HG02852 (cell line): ENCODE measurements at regions not wholly inside any gene's neighbourhood (a gene's known extent, or its start where the extent isn't known, plus 50 kb on each side); places are given as distances from the start of the nearest gene placed in this dataset.

ENCODE experiments used
- ATAC-seq: cut with Tn5 transposase; IDR thresholded peaks from one replicate; pipeline ENCODE4 v1.9.1; 2021; ENCODE audit warnings: mild to moderate bottlenecking, moderate library complexity; ENCODE audit not compliant: unreplicated experiment

GRCh38 chr4:127080141-127080540 is 552.6 kb upstream of the INTU start:
- ATAC-seq: no peak

DNA sequence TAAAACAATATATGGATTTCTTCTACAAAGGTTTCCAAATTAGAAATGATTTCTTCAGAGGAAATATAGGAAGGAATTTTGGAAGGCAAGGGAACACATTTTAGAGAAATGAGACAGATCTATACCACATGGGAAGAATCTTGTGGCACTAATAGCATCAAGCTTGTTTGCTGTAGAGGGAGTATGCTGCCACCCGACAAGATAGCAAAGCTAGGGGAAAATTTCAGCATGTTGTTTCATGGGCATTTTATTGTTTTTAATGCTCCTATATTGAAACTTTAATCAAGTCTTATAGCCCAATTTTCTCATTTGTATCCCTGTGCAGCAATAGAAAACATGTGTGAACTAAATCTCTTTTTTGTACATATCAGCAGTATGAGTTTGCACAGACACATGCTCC is 551.7 kb upstream of the INTU start:
- ATAC-seq: no peak

- no peak for ATAC-seq
Observed at GRCh38 chr4:127082986-127083385, 549.8 kb upstream of the INTU start.

DNA sequence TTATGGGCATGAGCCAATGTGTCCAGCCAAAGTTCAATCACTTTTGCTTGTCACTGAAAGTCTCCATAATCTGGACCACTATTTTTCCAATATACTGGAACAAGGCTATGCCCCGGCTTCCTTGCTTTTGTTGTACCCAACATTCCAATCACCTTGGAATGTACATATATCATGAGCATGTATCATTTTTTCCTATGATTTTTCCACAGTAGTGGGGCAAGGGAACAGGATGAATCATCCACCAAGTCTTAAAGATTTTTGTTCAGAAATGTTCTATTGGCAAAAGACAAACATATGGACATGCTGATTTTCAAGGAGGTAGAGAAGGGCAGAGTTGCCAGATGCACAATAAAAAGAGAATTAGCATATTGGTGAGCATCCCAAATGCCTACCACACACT is 548.1 kb upstream of the INTU start:
- ATAC-seq: no peak

- no peak for ATAC-seq
Observed at GRCh38 chr4:127097061-127097460, 535.7 kb upstream of the INTU start.

- ATAC-seq: no peak
Observed at GRCh38 chr4:127102361-127102760, 530.4 kb upstream of the INTU start.

DNA sequence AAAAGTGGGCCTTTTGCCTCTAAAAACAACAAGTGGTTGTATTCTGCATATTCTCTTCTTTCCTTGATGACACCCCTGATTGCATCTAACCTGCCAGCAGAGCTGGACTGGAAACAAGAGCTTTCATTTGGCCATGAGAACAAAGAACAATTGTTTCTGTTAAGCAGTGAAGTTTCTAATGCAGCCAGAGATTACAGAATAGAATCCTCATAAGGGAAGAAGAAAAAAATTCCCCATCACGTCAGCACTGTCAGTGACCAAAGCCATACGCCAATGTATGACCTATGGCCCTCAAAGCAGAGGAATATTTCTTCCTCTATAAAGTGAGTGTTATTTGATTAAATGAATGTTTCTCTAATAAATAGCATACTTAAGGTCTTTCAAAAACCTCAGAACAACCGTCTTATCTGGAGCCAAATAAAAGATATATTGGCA is 529.1 kb upstream of the INTU start:
- ATAC-seq: no peak

GRCh38 chr4:127113844-127114362 is 518.9 kb upstream of the INTU start:
- no peak for ATAC-seq

GRCh38 chr4:127118681-127119080 is 514.1 kb upstream of the INTU start:
- no peak for ATAC-seq

GRCh38 chr4:127120441-127121090 is 512.2 kb upstream of the INTU start:
- ATAC-seq: no peak

- no peak for ATAC-seq
Observed at GRCh38 chr4:127124919-127125318, 507.8 kb upstream of the INTU start.

- no peak for ATAC-seq
Observed at GRCh38 chr4:127126718-127127117, 506.0 kb upstream of the INTU start.

DNA sequence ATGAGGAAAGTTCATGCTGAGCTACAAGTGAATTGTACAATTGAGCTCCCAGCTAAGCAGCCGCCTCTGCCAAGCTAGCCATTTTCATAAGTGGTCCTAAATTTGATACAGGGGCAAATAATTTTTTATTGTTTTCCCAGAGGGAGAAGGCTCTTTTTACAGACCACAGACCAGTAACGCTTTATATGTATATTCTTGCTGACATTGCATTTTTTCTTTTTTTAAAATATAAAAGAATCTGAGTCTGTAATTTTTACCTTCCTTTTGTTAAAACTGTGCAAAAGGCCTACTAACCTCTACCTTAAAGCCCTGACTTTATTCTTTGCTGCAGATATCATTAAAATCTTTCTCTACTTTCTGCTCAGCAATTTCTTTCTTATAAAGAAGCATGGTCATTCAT is 501.2 kb upstream of the INTU start:
- no peak for ATAC-seq

GRCh38 chr4:127134490-127134889 is 498.3 kb upstream of the INTU start:
- ATAC-seq: no peak

- no peak for ATAC-seq
Observed at GRCh38 chr4:127138586-127138985, 494.2 kb upstream of the INTU start.

- ATAC-seq: no peak
Observed at GRCh38 chr4:127139788-127140286, 492.9 kb upstream of the INTU start.

DNA sequence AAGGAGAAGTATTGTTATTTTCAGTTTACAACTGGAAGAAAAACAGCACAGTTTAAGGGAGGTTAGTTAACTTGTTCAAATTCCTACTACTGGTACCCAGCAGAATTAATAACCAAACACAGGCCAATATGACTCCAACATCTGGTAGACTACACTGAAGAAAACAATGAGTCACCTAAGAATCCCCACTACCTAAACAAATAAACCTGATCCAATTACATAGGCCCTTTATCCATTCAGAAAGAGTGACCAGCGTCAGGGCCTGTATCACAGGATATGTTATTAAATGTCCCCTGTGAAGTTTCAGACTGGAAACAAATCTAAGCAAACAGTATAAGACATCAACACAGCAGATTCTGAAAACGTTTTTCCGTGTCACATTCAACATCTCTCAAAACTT is 492.5 kb upstream of the INTU start:
- ATAC-seq: no peak

GRCh38 chr4:127141856-127142255 is 490.9 kb upstream of the INTU start:
- no peak for ATAC-seq

- ATAC-seq: no peak
Observed at GRCh38 chr4:127143460-127144195, 489.1 kb upstream of the INTU start.

DNA sequence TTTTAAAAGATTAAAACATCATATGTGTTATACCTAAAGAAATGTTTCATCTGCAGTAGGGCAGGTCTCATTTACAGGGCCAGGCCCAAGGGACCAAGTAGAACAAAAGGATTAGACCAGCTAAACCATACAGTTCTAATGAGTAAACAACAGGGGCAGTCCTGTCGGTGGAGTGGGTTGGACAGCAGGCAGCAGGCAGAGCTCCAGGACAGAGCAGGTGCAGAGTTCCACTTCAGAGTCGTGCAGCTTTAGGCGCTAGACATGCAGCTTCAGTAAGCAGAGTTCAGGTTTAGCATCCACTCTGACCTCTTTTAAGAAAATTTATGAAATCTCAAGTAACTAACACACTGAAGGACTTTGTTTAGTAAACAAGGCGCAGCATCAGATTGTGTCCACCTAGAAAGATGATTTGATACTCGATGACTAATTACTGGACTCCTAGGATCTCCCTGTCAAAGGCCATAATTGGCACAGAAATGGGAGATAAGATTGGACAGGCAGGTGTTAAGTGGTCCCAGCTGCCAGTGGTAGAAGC is 487.7 kb upstream of the INTU start:
- ATAC-seq: no peak

DNA sequence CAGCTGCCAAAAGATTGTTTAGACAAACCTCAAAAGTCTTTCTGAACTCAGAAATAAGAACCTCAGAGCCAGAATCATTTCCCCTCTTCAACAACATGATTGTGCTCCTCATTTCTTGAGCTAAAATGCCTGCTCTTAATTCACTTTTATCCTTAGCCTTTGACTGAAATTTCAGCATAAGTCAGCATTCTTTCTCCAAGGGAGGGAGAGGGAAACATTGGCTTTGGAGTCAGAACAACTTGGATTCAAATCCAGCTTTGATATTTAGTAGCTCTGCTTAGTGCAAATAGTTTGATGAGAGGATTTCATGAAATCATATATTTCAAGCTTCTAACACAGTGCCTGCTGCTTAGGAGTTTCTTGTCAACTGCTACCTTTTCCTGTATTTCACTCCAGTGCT is 484.6 kb upstream of the INTU start:
- ATAC-seq: no peak

DNA sequence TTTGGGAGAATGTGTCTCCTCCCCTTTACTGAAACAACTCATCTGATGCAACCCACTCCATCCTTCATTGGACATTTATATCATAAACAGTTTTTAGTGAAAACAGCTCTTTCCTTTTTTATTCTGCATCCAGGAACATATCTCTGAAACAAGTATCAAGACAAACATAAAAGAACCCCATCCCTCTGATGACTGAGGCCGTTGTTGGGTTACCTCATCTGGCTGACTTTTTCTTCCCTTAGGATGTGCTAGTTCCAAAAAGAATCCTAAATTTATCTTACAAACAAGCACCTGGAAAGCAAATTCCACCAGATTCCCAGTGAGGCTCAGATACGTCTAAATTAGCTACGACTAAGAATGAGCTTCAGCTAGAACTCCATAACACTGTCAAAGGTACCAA is 483.7 kb upstream of the INTU start:
- no peak for ATAC-seq
